Neural cell (in vitro differentiated cells): ENCODE measurements at regions not wholly inside any gene's neighbourhood (a gene's known extent, or its start where the extent isn't known, plus 50 kb on each side); places are given as distances from the start of the nearest gene placed in this dataset.

Source experiments
- CTCF ChIP-seq: fragments of 450-650 bp; IDR thresholded peaks from 2 replicates; pipeline ENCODE4 v1.5.1; 2014; ENCODE audit warnings: antibody characterized with exemption, mild to moderate bottlenecking, moderate library complexity; ENCODE audit not compliant: poor library complexity, severe bottlenecking
- EP300 ChIP-seq: fragments of 450-650 bp; conservative IDR thresholded peaks from 2 replicates; pipeline ENCODE4 v1.6.1; 2014; ENCODE audit warnings: antibody characterized with exemption, mild to moderate bottlenecking, moderate library complexity; ENCODE audit not compliant: poor library complexity, severe bottlenecking
- EZH2 ChIP-seq: fragments of 200-600, 300-800 bp; shearing (Covaris generic), sonication (generic); IDR thresholded peaks from 2 replicates; pipeline ENCODE4 v1.6.1; 2014; ENCODE audit warnings: antibody characterized with exemption, low read length, borderline replicate concordance, mild to moderate bottlenecking; ENCODE audit not compliant: insufficient read depth, poor library complexity, severe bottlenecking
- MXI1 ChIP-seq: fragments of 450-650 bp; conservative IDR thresholded peaks from 2 replicates; pipeline ENCODE4 v1.6.1; 2014; ENCODE audit warnings: antibody characterized with exemption, mild to moderate bottlenecking; ENCODE audit not compliant: poor library complexity, severe bottlenecking
- POLR2AphosphoS5 ChIP-seq: IDR thresholded peaks from 2 replicates; pipeline ENCODE4 v1.6.1; 2012
- RAD21 ChIP-seq: fragments of 450-650 bp; conservative IDR thresholded peaks from 2 replicates; pipeline ENCODE4 v1.6.1; 2014; ENCODE audit warnings: antibody characterized with exemption, mild to moderate bottlenecking, moderate library complexity
- REST ChIP-seq: IDR thresholded peaks from 2 replicates; pipeline ENCODE4 v1.6.1; 2012; ENCODE audit warnings: borderline replicate concordance
- TAF1 ChIP-seq: IDR thresholded peaks from 2 replicates; pipeline ENCODE4 v1.6.1; 2012; ENCODE audit warnings: low read depth

- TF ChIP-seq CTCF = no peak
- TF ChIP-seq TAF1 = no peak
- TF ChIP-seq EP300 = no peak
- TF ChIP-seq MXI1 = no peak
- TF ChIP-seq REST = no peak
- no peak for TF ChIP-seq POLR2AphosphoS5
- TF ChIP-seq RAD21 = no peak
- no peak for TF ChIP-seq EZH2
These were observed 560.1 kb downstream of the CDY2B start for GRCh38 chrY:17319916-17320315.
